K562 (cell line): ENCODE measurements at regions not wholly inside any gene's neighbourhood (a gene's known extent, or its start where the extent isn't known, plus 50 kb on each side); places are given as distances from the start of the nearest gene placed in this dataset.

Source experiments
- ATAC-seq: fragments of 200-7000 bp; cut with Tn5 transposase; 3 replicates; pipeline ENCODE4 v1.9.1; 2020; ENCODE audit warnings: moderate library complexity
- BruUV-seq: library from RNA; stranded (reverse); fragments of 400-500 nt; replicated peaks from 2 replicates; lab custom pipeline; 2021; lab: Mats Ljungman, UMichigan
- CTCF ChIA-PET: fragments of 300-600 bp; formaldehyde crosslinking; extraction: SDS; loops from one replicate; lab custom pipeline; 2021; ENCODE audit warnings: low intra/inter-chr PET ratio; lab: Yijun Ruan, JAX
- POLR2A ChIA-PET: fragments of 300-600, 350-650 bp; sonication (Branson Sonifier 250); formaldehyde crosslinking; extraction: SDS; loops from one replicate; lab custom pipeline; 2021; ENCODE audit warnings: antibody characterized with exemption, inconsistent platforms; lab: Yijun Ruan, JAX
- DNase-seq, 4 experiments: peaks; one replicate each; pipeline versions ENCODE4 v3.0.0 to v3.0.0-alpha.2; 2011 to 2018; ENCODE audit warnings: low spot score in 3 of 4, mixed read lengths in 3 of 4; ENCODE audit errors: extremely low read depth in 1 of 4
- FAIRE-seq: peaks from 2 replicates; lab custom pipeline; 2011; peaks lifted over from hg19 to GRCh38; lab: Jason Lieb, UNC
- H2AFZ ChIP-seq: 2 replicates; pipeline ENCODE4 v1.6.0; 2011; ENCODE audit warnings: low read depth, low read length, control low read depth, inconsistent platforms
- H3K27ac ChIP-seq: fragments of 200-600 bp; 3 replicates; pipeline ENCODE4 v1.8.0; 2011; ENCODE audit warnings: low read depth, mild to moderate bottlenecking, control low read depth, inconsistent platforms, low read length, moderate library complexity, mixed read lengths; ENCODE audit errors: extremely low read depth
- H3K27me3 ChIP-seq, 2 experiments: fragments of 300-600 bp in 1 of 2; 2 replicates in 1 of 2; 3 replicates in 1 of 2; pipeline versions ENCODE4 v1.6.0 to v1.8.0; 2011; ENCODE audit warnings: inconsistent platforms in 2 of 2, low read length in 2 of 2, mild to moderate bottlenecking in 1 of 2, mixed read lengths in 1 of 2, moderate library complexity in 1 of 2; ENCODE audit not compliant: control insufficient read depth in 2 of 2, insufficient read depth in 2 of 2
- H3K36me3 ChIP-seq: fragments of 300-600 bp; 3 replicates; pipeline ENCODE4 v1.8.0; 2011; ENCODE audit warnings: mild to moderate bottlenecking, low read length, inconsistent platforms; ENCODE audit not compliant: control insufficient read depth, insufficient read depth
- H3K4me1 ChIP-seq, 2 experiments: fragments of 200-600 bp in 1 of 2; replicated peaks in 1 of 2; 2 replicates in 1 of 2; 3 replicates in 1 of 2; pipeline versions ENCODE4 v1.5.1 to v1.8.0; 2011; ENCODE audit warnings: inconsistent platforms in 2 of 2, low read length in 2 of 2, mild to moderate bottlenecking in 1 of 2, mixed read lengths in 1 of 2, moderate library complexity in 1 of 2; ENCODE audit not compliant: control insufficient read depth in 2 of 2, insufficient read depth in 2 of 2
- H3K4me2 ChIP-seq: 2 replicates; pipeline ENCODE4 v1.6.1; 2011; ENCODE audit warnings: low read length, control low read depth, inconsistent platforms, mixed read lengths; ENCODE audit not compliant: insufficient read depth
- H3K4me3 ChIP-seq: fragments of 200-600 bp; sonication (generic), shearing (Covaris generic); 2 replicates; pipeline ENCODE4 v1.5.1; 2016; ENCODE audit warnings: control low read depth, inconsistent platforms
- H3K79me2 ChIP-seq: fragments of 200-600 bp; 3 replicates; pipeline ENCODE4 v1.8.0; 2011; ENCODE audit warnings: low read length, inconsistent platforms; ENCODE audit not compliant: control insufficient read depth, insufficient read depth
- H3K9ac ChIP-seq, 2 experiments: 2 replicates each; pipeline versions ENCODE4 v1.6.0 to v1.6.1; 2011; ENCODE audit warnings: low read depth in 2 of 2, low read length in 2 of 2, control low read depth in 1 of 2, inconsistent platforms in 1 of 2, mild to moderate bottlenecking in 1 of 2, mixed read lengths in 1 of 2; ENCODE audit not compliant: insufficient read depth in 1 of 2
- H3K9me1 ChIP-seq: one replicate; pipeline ENCODE4 v1.6.0; 2011; ENCODE audit warnings: inconsistent platforms, mild to moderate bottlenecking, low read length, moderate library complexity; ENCODE audit not compliant: control insufficient read depth, insufficient read depth
- H3K9me3 ChIP-seq: replicated peaks from 2 replicates; pipeline ENCODE4 v1.5.1; 2011; ENCODE audit warnings: low read depth, low read length, inconsistent platforms; ENCODE audit not compliant: control insufficient read depth, insufficient read depth
- H4K20me1 ChIP-seq: replicated peaks from 2 replicates; pipeline ENCODE4 v1.6.1; 2011; ENCODE audit warnings: low read length, inconsistent platforms, mixed read lengths; ENCODE audit not compliant: control insufficient read depth, insufficient read depth
- ETV5 ChIP-seq: sonication (generic); formaldehyde crosslinking; IDR thresholded peaks from 2 replicates; pipeline ENCODE4 v1.4.0; 2020; ENCODE audit warnings: low read depth, mild to moderate bottlenecking, missing genetic modification reagents
- FIP1L1 ChIP-seq: fragments of 200-400 bp; formaldehyde crosslinking; IDR thresholded peaks from 2 replicates; pipeline ENCODE4 v1.6.1; 2018; ENCODE audit warnings: mild to moderate bottlenecking, low read depth, low read length; ENCODE audit not compliant: poor library complexity, severe bottlenecking
- KAT7 ChIP-seq: sonication (generic); formaldehyde crosslinking; IDR thresholded peaks from 2 replicates; pipeline ENCODE4 v1.8.0; 2022; ENCODE audit warnings: missing genetic modification reagents, mild to moderate bottlenecking, borderline replicate concordance
- MAFK ChIP-seq: IDR thresholded peaks from 2 replicates; pipeline ENCODE4 v1.6.1; 2011; ENCODE audit warnings: low read length, improper control_type of control experiment
- NCOA6 ChIP-seq: fragments of 450-650 bp; IDR thresholded peaks from 2 replicates; pipeline ENCODE4 v1.6.1; 2017; ENCODE audit warnings: mild to moderate bottlenecking
- NR1H2 ChIP-seq: sonication (generic); formaldehyde crosslinking; IDR thresholded peaks from 2 replicates; pipeline ENCODE4 v1.4.0; 2020; ENCODE audit warnings: mild to moderate bottlenecking, missing genetic modification reagents
- NR2F6 ChIP-seq: fragments of 450-650 bp; formaldehyde crosslinking; IDR thresholded peaks from 2 replicates; pipeline ENCODE4 v1.4.0; 2020; ENCODE audit warnings: mild to moderate bottlenecking
- NR3C1 ChIP-seq: sonication (generic); formaldehyde crosslinking; IDR thresholded peaks from 2 replicates; pipeline ENCODE4 v1.8.1; 2022; ENCODE audit warnings: missing genetic modification reagents
- POU5F1 ChIP-seq: fragments of 150-350 bp; IDR thresholded peaks from 2 replicates; pipeline ENCODE4 v1.6.1; 2014; ENCODE audit warnings: borderline replicate concordance, low read length, low read depth, mild to moderate bottlenecking; ENCODE audit not compliant: partially characterized antibody
- SETDB1 ChIP-seq: IDR thresholded peaks from one replicate; pipeline ENCODE4 v1.6.1; 2012; ENCODE audit warnings: low read length, control low read depth, inconsistent platforms
- SRSF3 ChIP-seq: fragments of 200-400 bp; formaldehyde crosslinking; IDR thresholded peaks from 2 replicates; pipeline ENCODE4 v1.6.1; 2016; ENCODE audit warnings: mild to moderate bottlenecking, low read length, moderate library complexity; ENCODE audit not compliant: insufficient read depth
- STAT5A ChIP-seq: IDR thresholded peaks from 2 replicates; pipeline ENCODE4 v1.6.1; 2012; ENCODE audit warnings: low read length, inconsistent platforms, borderline replicate concordance
- U2AF2 ChIP-seq: fragments of 200-400 bp; formaldehyde crosslinking; optimal IDR thresholded peaks from 2 replicates; pipeline ENCODE3; 2017; ENCODE audit warnings: low read depth, mild to moderate bottlenecking, low read length
- ZNF134 ChIP-seq: fragments of 250-450 bp; sonication (Bioruptor Pico); conservative IDR thresholded peaks from 2 replicates; pipeline ENCODE4 v1.4.0; 2020
- ZNF184 ChIP-seq: sonication (generic); formaldehyde crosslinking; IDR thresholded peaks from 2 replicates; pipeline ENCODE4 v1.5.0; 2020; ENCODE audit warnings: missing genetic modification reagents
- ZNF274 ChIP-seq: IDR thresholded peaks from 2 replicates; pipeline ENCODE4 v1.6.1; 2011; ENCODE audit warnings: low read depth, mild to moderate bottlenecking, low read length, moderate library complexity, borderline replicate concordance
- ZNF408 ChIP-seq: fragments of 250-450 bp; sonication (Bioruptor Pico); IDR thresholded peaks from 2 replicates; pipeline ENCODE4 v1.4.0; 2020; ENCODE audit warnings: low read depth, mild to moderate bottlenecking, moderate library complexity
- WGBS: fragments of 100-300 bp; shearing (Covaris generic); methylation state at CpG from one replicate; pipeline ENCODE4 v1.1.6; 2016; ENCODE audit warnings: low coverage, mixed read lengths; ENCODE audit not compliant: insufficient coverage; ENCODE audit errors: missing lambda C conversion rate; 5-methylcytosine and 5-hydroxymethylcytosine counted together
- in situ Hi-C: fragments of 300-500 bp; cut with MboI; formaldehyde crosslinking; loops from 4 replicates; pipeline ENCODE4 v1.15.0; 2018; ENCODE audit warnings: inconsistent platforms, mixed read lengths
- intact Hi-C: fragments of 100-400 bp; cut with micrococcal nuclease; formaldehyde crosslinking; loops from 2 replicates; pipeline ENCODE4 v1.14.2; 2022
- TF ChIP-seq, protein P1 (sequence below): fragments of 250-450 bp; sonication (Bioruptor Pico); IDR thresholded peaks from 2 replicates; pipeline ENCODE4 v1.5.0; 2022; ENCODE audit warnings: mild to moderate bottlenecking

DNA sequence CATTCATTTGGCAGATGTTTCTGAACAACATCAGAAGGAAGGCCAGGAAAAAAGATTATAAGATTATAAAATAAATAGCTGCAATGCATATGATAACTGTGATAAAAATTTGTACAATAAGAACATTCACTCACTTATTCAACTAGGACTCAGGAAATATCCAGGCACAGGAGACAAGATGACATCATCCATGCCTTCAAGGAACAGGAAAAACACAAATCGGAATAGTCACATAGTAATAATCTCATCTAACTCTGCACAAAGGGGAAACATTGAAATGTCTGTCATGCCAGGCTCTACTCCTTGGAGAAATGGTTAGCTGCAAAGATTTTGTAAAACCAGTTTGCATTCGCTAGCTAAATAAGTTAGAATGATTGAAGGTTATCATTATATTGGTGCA lies 233.5 kb upstream of the AGTR1 start:
- Histone ChIP-seq H3K4me2 (no peak overlapping the region), H3K4me3 (no peak overlapping the region), H4K20me1 (no peaks in the 10 kb centered on the region), H3K9ac (no peak overlapping the region), H3K4me1 (no peaks in the 10 kb centered on the region), H3K36me3 (no peaks in the 10 kb centered on the region), H3K27ac (no peak overlapping the region), H2AFZ (no peak overlapping the region), H3K79me2 (no peaks in the 10 kb centered on the region), H3K9me1 (no peaks in the 10 kb centered on the region), H3K9me3 (no peaks in the 10 kb centered on the region), H3K27me3 (no peaks in the 10 kb centered on the region)
- no TSS peak for BruUV-seq
- intact Hi-C loops: no loop called here
- FAIRE-seq (no peak), ATAC-seq (no peak), DNase-seq (no peak)
- TF ChIP-seq ZNF274 (no peak), ZNF408 (no peak), MAFK (no peak)
- in situ Hi-C loops: no loop called here
- ChIA-PET CTCF (no interaction called here), POLR2A (no interaction called here)
- 0% methylated on average over 2 of the region's 2 CpGs for WGBS

DNA sequence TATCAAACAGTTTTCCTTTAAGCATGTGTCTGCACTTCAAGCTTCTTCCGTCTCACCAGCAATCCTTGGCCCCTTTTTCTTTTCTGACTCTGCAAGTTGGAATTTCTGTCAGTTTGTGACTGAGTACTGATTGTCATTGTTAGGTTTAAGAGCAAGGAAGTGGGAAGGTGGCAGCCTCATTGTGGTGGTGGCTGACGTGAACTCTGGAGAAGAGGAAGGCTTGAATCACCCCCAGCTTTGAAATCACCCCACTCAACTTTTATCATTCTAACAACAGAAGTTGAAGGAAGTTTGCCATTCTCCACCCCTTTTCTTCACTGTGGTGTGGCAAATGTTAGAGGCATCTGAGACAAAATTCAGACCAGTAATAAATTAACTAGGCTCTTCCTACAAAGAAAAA lies 231.6 kb upstream of the AGTR1 start:
- BruUV-seq: no TSS peak
- DNase-seq (no peak), ATAC-seq (no peak), FAIRE-seq (no peak)
- H3K36me3 ChIP-seq: no peaks in the 10 kb centered on the region
- no peak overlapping the region for H3K4me3 ChIP-seq
- no peaks in the 10 kb centered on the region for H4K20me1 ChIP-seq
- H3K4me2 ChIP-seq: no peak overlapping the region
- ChIA-PET POLR2A (interaction anchor here (0.8 kb wide), 1 partner anchor 1244 kb away, joined by 4 read pairs; no protein-coding TSS in a partner anchor), CTCF (interaction anchor here (0.7 kb wide), 1 partner anchor 99 kb away, joined by 3 read pairs; no protein-coding TSS in a partner anchor)
- H3K9me3 ChIP-seq: no peaks in the 10 kb centered on the region
- H3K9ac ChIP-seq: no peak overlapping the region
- H3K27ac ChIP-seq: no peak overlapping the region
- in situ Hi-C loops (no loop called here), intact Hi-C loops (no loop called here)
- H3K27me3 ChIP-seq: no peaks in the 10 kb centered on the region
- no peaks in the 10 kb centered on the region for H3K4me1 ChIP-seq
- WGBS: 0% methylated on average over 2 of the region's 2 CpGs
- no peak overlapping the region for H2AFZ ChIP-seq
- H3K9me1 ChIP-seq: no peaks in the 10 kb centered on the region
- no peaks in the 10 kb centered on the region for H3K79me2 ChIP-seq
- TF ChIP-seq ETV5 (CRISPR knock-in tag) (no peak), FIP1L1 (no peak), ZNF184 (CRISPR knock-in tag) (no peak), ZNF134 (no peak), NR2F6 (CRISPR knock-in tag) (no peak), POU5F1 (no peak), NR3C1 (no peak), SRSF3 (no peak), NR1H2 (no peak), STAT5A (no peak), U2AF2 (no peak), SETDB1 (no peak), NCOA6 (no peak), KAT7 (CRISPR knock-in tag) (no peak)
- TF ChIP-seq, protein P1, sequence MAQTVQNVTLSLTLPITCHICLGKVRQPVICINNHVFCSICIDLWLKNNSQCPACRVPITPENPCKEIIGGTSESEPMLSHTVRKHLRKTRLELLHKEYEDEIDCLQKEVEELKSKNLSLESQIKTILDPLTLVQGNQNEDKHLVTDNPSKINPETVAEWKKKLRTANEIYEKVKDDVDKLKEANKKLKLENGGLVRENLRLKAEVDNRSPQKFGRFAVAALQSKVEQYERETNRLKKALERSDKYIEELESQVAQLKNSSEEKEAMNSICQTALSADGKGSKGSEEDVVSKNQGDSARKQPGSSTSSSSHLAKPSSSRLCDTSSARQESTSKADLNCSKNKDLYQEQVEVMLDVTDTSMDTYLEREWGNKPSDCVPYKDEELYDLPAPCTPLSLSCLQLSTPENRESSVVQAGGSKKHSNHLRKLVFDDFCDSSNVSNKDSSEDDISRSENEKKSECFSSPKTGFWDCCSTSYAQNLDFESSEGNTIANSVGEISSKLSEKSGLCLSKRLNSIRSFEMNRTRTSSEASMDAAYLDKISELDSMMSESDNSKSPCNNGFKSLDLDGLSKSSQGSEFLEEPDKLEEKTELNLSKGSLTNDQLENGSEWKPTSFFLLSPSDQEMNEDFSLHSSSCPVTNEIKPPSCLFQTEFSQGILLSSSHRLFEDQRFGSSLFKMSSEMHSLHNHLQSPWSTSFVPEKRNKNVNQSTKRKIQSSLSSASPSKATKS: no peak
